Activated naive CD4-positive, alpha-beta T cell treated with Interleukin-2 at 50 U/mL for 16 hours (primary cell): ENCODE measurements at regions not wholly inside any gene's neighbourhood (a gene's known extent, or its start where the extent isn't known, plus 50 kb on each side); places are given as distances from the start of the nearest gene placed in this dataset.
"Not testable (repeated sequence)": the region's sequence is repeated elsewhere in the genome, so short reads cannot be mapped to it uniquely, and the experiment has no call there.

ENCODE experiments used
- DNase-seq: peaks from one replicate; pipeline ENCODE4 v3.0.0-alpha.2; 2020

GRCh38 chr20:51184289-51184688 is 161.4 kb upstream of the KCNG1 start:
- no peak for DNase-seq

GRCh38 chr20:51183451-51183850 is 160.5 kb upstream of the KCNG1 start:
- DNase-seq: no peak

- no peak for DNase-seq
Measured at GRCh38 chr20:51182571-51182970, 159.7 kb upstream of the KCNG1 start.

GRCh38 chr20:51178153-51178552 is 155.2 kb upstream of the KCNG1 start:
- DNase-seq: no peak

- no peak for DNase-seq
Measured at GRCh38 chr20:51176876-51177275, 154.0 kb upstream of the KCNG1 start.

GRCh38 chr20:51176446-51176845 is 153.5 kb upstream of the KCNG1 start:
- no peak for DNase-seq

GRCh38 chr20:51175724-51176123 is 152.8 kb upstream of the KCNG1 start:
- no peak for DNase-seq

GRCh38 chr20:51175156-51175555 is 152.2 kb upstream of the KCNG1 start:
- DNase-seq: no peak

- no peak for DNase-seq
Measured at GRCh38 chr20:51174536-51174935, 151.6 kb upstream of the KCNG1 start.

- DNase-seq: no peak
Measured at GRCh38 chr20:51172558-51173428, 149.9 kb upstream of the KCNG1 start.

- DNase-seq: no peak
Measured at GRCh38 chr20:51171141-51171540, 148.2 kb upstream of the KCNG1 start.

- no peak for DNase-seq
Measured at GRCh38 chr20:51169813-51170212, 146.9 kb upstream of the KCNG1 start.

GRCh38 chr20:51167911-51168310 is 145.0 kb upstream of the KCNG1 start:
- DNase-seq: not testable (repeated sequence)

GRCh38 chr20:51166489-51166888 is 143.6 kb upstream of the KCNG1 start:
- no peak for DNase-seq

- no peak for DNase-seq
Measured at GRCh38 chr20:51165131-51165530, 142.2 kb upstream of the KCNG1 start.

- no peak for DNase-seq
Measured at GRCh38 chr20:51164731-51165130, 141.8 kb upstream of the KCNG1 start.

- no peak for DNase-seq
Measured at GRCh38 chr20:51163996-51164600, 141.2 kb upstream of the KCNG1 start.

GRCh38 chr20:51162015-51162414 is 139.1 kb upstream of the KCNG1 start:
- no peak for DNase-seq

- DNase-seq: no peak
Measured at GRCh38 chr20:51160821-51161220, 137.9 kb upstream of the KCNG1 start.

GRCh38 chr20:51159981-51160380 is 137.1 kb upstream of the KCNG1 start:
- DNase-seq: no peak

- no peak for DNase-seq
Measured at GRCh38 chr20:51159303-51159702, 136.4 kb upstream of the KCNG1 start.

- no peak for DNase-seq
Measured at GRCh38 chr20:51158226-51158625, 135.3 kb upstream of the KCNG1 start.

GRCh38 chr20:51156041-51156982 is 133.4 kb upstream of the KCNG1 start:
- no peak for DNase-seq
